ENCODE measurements at regions not wholly inside any gene's neighbourhood (a gene's known extent, or its start where the extent isn't known, plus 50 kb on each side); places are given as distances from the start of the nearest gene placed in this dataset.

GRCh38 chr7:149670288-149670687 is 103.1 kb downstream of the ZNF467 start:
- no peak for TF ChIP-seq CTCF (conservative IDR thresholded peaks at IDR 0.05)
- no peak for TF ChIP-seq EZH2 (IDR thresholded peaks at IDR 0.05; ENCODE audit: low read depth)
